ENCODE measurements at regions not wholly inside any gene's neighbourhood (a gene's known extent, or its start where the extent isn't known, plus 50 kb on each side); places are given as distances from the start of the nearest gene placed in this dataset.

- Mint-ChIP-seq H3K27ac (no peak overlapping the region), H3K9me3 (ENCODE audit: insufficient read depth) (no peaks in the 10 kb centered on the region), H3K4me1 (no peaks in the 10 kb centered on the region), H3K4me3 (no peak overlapping the region), H3K27me3 (no peaks in the 10 kb centered on the region)
- intact Hi-C loops (cut with micrococcal nuclease): no loop called here
- CTCF ChIA-PET: no interaction called here
- Histone ChIP-seq H3K9me3 (ENCODE audit: control extremely low read depth in 1 of 3, control insufficient read depth in 2 of 3, insufficient read depth in 1 of 3, low read length in 2 of 3) (no peaks in the 10 kb centered on the region), H3K27me3 (replicated peaks in 1 of 4; ENCODE audit: control extremely low read depth in 1 of 4, control insufficient read depth in 3 of 4, insufficient read depth in 4 of 4, low read length in 3 of 4) (no peaks in the 10 kb centered on the region), H3K4me2 (replicated peaks; ENCODE audit: low read depth, low read length, poor library complexity, severe bottlenecking) (no peak overlapping the region), H3K36me3 (replicated peaks in 1 of 2; ENCODE audit: control extremely low read depth in 1 of 2, control insufficient read depth in 1 of 2, extremely low read depth in 1 of 2, insufficient read depth in 2 of 2, low read length in 1 of 2) (no peaks in the 10 kb centered on the region), H3K9ac (ENCODE audit: low read length) (no peak overlapping the region), H3K4me3 (ENCODE audit: control extremely low read depth in 1 of 5, extremely low read depth in 1 of 5, insufficient read depth in 1 of 5, low read depth in 2 of 5, low read length in 4 of 5) (no peak overlapping the region), H2AFZ (ENCODE audit: insufficient read depth, low read depth, low read length, poor library complexity, severe bottlenecking) (no peak overlapping the region), H3K27ac (ENCODE audit: low read length in 2 of 2) (no peak overlapping the region), H4K20me1 (ENCODE audit: control insufficient read depth, insufficient read depth, low read length, poor library complexity, severe bottlenecking) (no peaks in the 10 kb centered on the region), H3K79me2 (ENCODE audit: control insufficient read depth, insufficient read depth, low read length) (no peaks in the 10 kb centered on the region), H3K4me1 (ENCODE audit: control insufficient read depth in 2 of 2, insufficient read depth in 2 of 2, low read length in 2 of 2) (no peaks in the 10 kb centered on the region)
- TF ChIP-seq CTCF (IDR thresholded peaks at IDR 0.05) (no peak), EZH2 (IDR thresholded peaks at IDR 0.05; ENCODE audit: borderline replicate concordance, insufficient read depth, low read depth, low read length, poor library complexity, severe bottlenecking) (no peak)
- ATAC-seq (ENCODE audit: low read depth): no peak
- WGBS (ENCODE audit: insufficient coverage): 100% methylated on average over 1 of the region's 2 CpGs
- POLR2A ChIA-PET: no interaction called here
- DNase-seq: no peak
These were observed 242.1 kb upstream of the NUDT12 start for GRCh38 chr5:103804711-103805110.

- H4K20me1 ChIP-seq (ENCODE audit: control insufficient read depth, insufficient read depth, low read length, poor library complexity, severe bottlenecking): no peaks in the 10 kb centered on the region
- POLR2A ChIA-PET: no interaction called here
- DNase-seq (no peak), ATAC-seq (ENCODE audit: low read depth) (no peak)
- peaks cover 0 to 4% (median 0%) of the 10 kb centered on the region in 3 donors for H3K9me3 ChIP-seq (ENCODE audit: control extremely low read depth in 1 of 3, control insufficient read depth in 2 of 3, insufficient read depth in 1 of 3, low read length in 2 of 3)
- Mint-ChIP-seq H3K27me3 (no peaks in the 10 kb centered on the region), H3K4me3 (no peak overlapping the region), H3K27ac (no peak overlapping the region), H3K4me1 (no peaks in the 10 kb centered on the region), H3K9me3 (ENCODE audit: insufficient read depth) (peaks cover 3% of the 10 kb centered on the region)
- no peak overlapping the region for H3K27ac ChIP-seq (ENCODE audit: low read length in 2 of 2)
- no peaks in the 10 kb centered on the region for H3K27me3 ChIP-seq (replicated peaks in 1 of 4; ENCODE audit: control extremely low read depth in 1 of 4, control insufficient read depth in 3 of 4, insufficient read depth in 4 of 4, low read length in 3 of 4)
- H3K9ac ChIP-seq (ENCODE audit: low read length): no peak overlapping the region
- TF ChIP-seq CTCF (IDR thresholded peaks at IDR 0.05) (no peak), EZH2 (IDR thresholded peaks at IDR 0.05; ENCODE audit: borderline replicate concordance, insufficient read depth, low read depth, low read length, poor library complexity, severe bottlenecking) (no peak)
- no CpG with 5 or more reads among the region's 1 CpG for WGBS (ENCODE audit: insufficient coverage)
- no peaks in the 10 kb centered on the region for H3K79me2 ChIP-seq (ENCODE audit: control insufficient read depth, insufficient read depth, low read length)
- no peaks in the 10 kb centered on the region for H3K36me3 ChIP-seq (replicated peaks in 1 of 2; ENCODE audit: control extremely low read depth in 1 of 2, control insufficient read depth in 1 of 2, extremely low read depth in 1 of 2, insufficient read depth in 2 of 2, low read length in 1 of 2)
- intact Hi-C loops (cut with micrococcal nuclease): no loop called here
- no peak overlapping the region for H2AFZ ChIP-seq (ENCODE audit: insufficient read depth, low read depth, low read length, poor library complexity, severe bottlenecking)
- no peaks in the 10 kb centered on the region for H3K4me1 ChIP-seq (ENCODE audit: control insufficient read depth in 2 of 2, insufficient read depth in 2 of 2, low read length in 2 of 2)
- H3K4me3 ChIP-seq (ENCODE audit: control extremely low read depth in 1 of 5, extremely low read depth in 1 of 5, insufficient read depth in 1 of 5, low read depth in 2 of 5, low read length in 4 of 5): no peak overlapping the region
- CTCF ChIA-PET: no interaction called here
- no peak overlapping the region for H3K4me2 ChIP-seq (replicated peaks; ENCODE audit: low read depth, low read length, poor library complexity, severe bottlenecking)
These were observed 239.1 kb upstream of the NUDT12 start for GRCh38 chr5:103801681-103802080.
